GM12873 (cell line): ENCODE measurements at regions not wholly inside any gene's neighbourhood (a gene's known extent, or its start where the extent isn't known, plus 50 kb on each side); places are given as distances from the start of the nearest gene placed in this dataset.

Source experiments
- TF ChIP-seq, protein P1 (sequence below): IDR thresholded peaks from 2 replicates; pipeline ENCODE4 v1.5.1; 2012; ENCODE audit warnings: low read depth, mild to moderate bottlenecking, moderate library complexity, low read length, control low read depth; ENCODE audit not compliant: insufficient read depth; ENCODE audit errors: missing control alignments

DNA sequence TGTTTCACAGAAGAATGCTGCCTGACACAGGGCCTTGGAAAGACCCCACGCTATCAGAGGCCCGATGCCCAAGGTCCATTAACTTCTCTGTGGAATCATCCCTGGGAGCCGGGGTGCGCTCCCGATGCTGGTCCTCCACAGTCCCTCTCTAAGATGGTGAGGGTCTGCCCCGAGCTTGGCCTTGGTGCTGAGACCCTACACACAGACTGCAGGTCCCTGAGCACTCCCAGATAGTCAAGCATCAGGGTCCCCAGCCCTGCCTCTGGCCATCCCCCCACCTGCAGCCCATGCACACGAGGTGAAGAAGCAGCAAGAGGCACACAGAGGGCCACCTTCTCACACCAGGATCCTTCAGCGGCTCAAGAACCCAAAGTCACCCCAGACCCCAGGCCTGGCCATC is 263.3 kb downstream of the MYCN start:
- TF ChIP-seq, protein P1, sequence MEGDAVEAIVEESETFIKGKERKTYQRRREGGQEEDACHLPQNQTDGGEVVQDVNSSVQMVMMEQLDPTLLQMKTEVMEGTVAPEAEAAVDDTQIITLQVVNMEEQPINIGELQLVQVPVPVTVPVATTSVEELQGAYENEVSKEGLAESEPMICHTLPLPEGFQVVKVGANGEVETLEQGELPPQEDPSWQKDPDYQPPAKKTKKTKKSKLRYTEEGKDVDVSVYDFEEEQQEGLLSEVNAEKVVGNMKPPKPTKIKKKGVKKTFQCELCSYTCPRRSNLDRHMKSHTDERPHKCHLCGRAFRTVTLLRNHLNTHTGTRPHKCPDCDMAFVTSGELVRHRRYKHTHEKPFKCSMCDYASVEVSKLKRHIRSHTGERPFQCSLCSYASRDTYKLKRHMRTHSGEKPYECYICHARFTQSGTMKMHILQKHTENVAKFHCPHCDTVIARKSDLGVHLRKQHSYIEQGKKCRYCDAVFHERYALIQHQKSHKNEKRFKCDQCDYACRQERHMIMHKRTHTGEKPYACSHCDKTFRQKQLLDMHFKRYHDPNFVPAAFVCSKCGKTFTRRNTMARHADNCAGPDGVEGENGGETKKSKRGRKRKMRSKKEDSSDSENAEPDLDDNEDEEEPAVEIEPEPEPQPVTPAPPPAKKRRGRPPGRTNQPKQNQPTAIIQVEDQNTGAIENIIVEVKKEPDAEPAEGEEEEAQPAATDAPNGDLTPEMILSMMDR = no peak

DNA sequence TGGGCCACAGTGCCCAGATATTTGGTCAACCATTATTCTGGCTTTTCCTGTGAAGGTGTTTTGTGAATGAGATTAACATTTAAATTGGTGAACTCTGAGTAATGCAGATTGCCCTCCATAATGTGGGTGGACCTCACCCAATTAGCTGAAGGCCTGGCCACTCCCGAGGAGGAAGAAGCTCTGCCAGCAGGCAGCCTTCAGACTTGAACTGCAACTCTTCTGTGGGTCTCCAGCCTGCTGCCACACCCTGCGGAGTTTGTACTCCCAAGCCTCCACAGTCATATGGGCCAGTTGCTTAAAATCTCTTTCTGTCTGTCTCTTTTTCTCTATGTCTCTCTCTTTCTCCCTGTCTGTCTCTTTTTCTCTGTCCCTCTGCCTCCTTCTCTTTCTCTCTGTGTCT is 262.7 kb downstream of the MYCN start:
- TF ChIP-seq, protein P1 = no peak

DNA sequence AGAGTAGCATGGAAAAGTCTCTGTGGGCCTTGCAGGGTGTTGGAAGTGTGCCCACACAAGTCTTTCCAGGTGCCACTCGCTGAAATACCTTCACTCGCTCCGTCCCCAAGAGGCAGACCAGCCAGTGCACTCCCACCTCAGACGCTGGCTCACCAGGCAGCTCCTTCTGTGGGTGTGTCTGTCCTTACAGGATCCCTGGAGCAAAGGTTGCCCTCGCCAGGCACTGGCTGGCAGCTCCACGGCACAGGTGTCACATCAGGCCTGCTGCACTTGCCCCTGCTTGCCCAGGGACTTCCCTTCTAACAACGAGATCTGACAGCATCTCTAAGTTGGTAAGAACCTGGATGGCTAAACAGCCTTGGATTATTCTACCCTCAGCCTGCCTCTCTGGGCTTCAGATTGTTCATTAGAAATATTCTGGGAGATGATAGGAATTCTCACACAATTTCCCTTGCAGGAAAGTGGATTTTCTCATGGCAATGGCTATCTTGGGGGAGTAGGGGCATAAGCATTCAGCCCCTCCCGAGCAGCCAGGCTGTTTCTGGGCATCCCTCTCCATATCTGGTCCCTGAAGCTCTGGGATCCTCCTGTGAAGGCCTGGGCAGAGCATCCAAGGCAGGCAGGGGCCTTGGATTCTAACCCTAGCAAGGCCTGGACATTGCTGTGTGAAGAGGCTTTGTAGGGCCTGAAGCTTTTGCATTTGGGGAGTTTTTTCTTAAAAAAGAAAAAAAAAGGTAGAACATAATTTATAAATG is 262.1 kb downstream of the MYCN start:
- TF ChIP-seq, protein P1 = no peak

DNA sequence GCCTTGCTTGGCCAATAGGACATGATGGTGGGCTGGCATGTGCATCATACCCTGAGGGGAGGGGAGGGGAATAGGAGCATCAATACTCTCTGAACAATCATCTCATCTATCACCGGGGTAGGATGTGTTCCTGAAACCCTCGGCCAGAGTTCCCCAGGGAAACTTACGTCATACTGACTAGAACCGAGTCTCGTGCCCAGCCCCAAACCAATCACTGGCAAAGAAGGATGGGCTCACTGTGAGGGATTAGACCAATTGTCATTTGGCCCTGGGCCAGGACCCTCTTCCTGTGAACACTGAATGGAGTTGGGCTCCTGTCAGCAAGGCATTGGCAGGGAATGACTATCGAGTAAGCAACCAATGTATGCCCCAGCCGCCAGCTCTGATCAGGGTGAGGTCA is 261.5 kb downstream of the MYCN start:
- TF ChIP-seq, protein P1 = no peak

DNA sequence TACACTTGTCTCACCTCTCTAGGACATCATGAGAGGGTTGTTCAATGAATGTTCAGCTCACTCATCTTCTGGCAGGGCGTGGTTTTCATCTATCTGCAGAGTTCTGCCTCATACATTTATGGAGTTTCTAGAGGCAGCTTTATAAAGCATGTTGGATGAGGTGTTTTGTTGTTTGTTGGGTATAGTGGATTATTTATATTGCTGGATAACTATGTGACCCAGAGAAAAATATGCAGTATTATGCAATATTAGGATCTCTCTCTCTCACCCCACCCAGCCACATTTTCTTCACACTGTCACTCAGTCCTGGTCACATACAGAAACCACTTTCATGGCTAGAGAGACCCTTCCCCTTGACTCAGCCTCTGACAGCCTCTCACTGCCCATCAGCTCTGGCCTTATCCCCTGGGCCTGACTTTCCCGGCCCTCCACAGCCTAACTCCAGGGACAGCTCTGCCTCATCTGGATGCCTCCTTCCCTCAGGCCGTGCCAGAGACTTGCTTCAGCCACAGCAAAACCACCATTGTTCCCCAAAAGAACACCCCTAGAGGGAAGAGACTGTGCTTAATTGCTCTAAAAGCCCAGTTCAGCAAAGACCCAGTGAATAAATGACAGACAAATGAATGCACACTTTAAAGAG is 260.3 kb downstream of the MYCN start:
- TF ChIP-seq, protein P1 = no peak

DNA sequence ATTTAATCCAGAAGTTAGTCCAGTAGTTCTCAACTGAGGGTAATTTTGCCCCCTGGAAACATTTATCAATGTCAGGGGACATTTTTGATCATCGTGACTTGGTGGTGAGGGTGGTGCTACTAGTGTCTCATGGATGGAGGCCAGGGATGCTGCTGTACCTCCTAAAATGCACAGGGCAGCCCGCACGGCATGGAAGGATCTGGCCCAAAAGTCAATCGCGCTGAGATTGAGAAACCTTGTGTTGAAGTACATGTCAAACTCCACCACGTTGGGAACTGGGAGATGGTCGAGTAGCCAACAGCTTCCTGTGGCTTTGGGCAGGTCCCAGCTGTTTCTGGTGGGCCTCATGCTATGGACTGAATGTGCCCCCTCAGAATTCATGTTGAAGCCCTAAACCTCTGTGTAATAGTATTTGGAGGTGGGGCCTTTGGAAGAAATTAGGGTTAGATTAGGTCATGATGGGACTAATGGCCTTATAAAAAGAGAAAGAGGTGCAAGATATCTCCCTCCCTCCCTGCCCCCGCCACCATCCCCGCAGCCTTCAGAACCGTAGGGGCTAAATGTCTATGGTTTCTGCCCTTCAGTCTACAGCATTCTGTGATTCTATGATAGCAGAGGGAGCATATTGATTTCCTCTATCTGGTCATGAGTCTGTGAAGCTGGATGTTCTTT is 259.7 kb downstream of the MYCN start:
- TF ChIP-seq, protein P1 = no peak
